ENCODE measurements at regions not wholly inside any gene's neighbourhood (a gene's known extent, or its start where the extent isn't known, plus 50 kb on each side); places are given as distances from the start of the nearest gene placed in this dataset.

- no peak for TF ChIP-seq EP300 (IDR thresholded peaks at IDR 0.05)
- TF ChIP-seq, protein P1, sequence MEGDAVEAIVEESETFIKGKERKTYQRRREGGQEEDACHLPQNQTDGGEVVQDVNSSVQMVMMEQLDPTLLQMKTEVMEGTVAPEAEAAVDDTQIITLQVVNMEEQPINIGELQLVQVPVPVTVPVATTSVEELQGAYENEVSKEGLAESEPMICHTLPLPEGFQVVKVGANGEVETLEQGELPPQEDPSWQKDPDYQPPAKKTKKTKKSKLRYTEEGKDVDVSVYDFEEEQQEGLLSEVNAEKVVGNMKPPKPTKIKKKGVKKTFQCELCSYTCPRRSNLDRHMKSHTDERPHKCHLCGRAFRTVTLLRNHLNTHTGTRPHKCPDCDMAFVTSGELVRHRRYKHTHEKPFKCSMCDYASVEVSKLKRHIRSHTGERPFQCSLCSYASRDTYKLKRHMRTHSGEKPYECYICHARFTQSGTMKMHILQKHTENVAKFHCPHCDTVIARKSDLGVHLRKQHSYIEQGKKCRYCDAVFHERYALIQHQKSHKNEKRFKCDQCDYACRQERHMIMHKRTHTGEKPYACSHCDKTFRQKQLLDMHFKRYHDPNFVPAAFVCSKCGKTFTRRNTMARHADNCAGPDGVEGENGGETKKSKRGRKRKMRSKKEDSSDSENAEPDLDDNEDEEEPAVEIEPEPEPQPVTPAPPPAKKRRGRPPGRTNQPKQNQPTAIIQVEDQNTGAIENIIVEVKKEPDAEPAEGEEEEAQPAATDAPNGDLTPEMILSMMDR (IDR thresholded peaks at IDR 0.05) = no peak
Observed at GRCh38 chr9:78884611-78885150, 587.8 kb downstream of the PSAT1 start.
